ENCODE measurements at regions not wholly inside any gene's neighbourhood (a gene's known extent, or its start where the extent isn't known, plus 50 kb on each side); places are given as distances from the start of the nearest gene placed in this dataset.
"Not testable (repeated sequence)": the region's sequence is repeated elsewhere in the genome, so short reads cannot be mapped to it uniquely, and the experiment has no call there.

DNA sequence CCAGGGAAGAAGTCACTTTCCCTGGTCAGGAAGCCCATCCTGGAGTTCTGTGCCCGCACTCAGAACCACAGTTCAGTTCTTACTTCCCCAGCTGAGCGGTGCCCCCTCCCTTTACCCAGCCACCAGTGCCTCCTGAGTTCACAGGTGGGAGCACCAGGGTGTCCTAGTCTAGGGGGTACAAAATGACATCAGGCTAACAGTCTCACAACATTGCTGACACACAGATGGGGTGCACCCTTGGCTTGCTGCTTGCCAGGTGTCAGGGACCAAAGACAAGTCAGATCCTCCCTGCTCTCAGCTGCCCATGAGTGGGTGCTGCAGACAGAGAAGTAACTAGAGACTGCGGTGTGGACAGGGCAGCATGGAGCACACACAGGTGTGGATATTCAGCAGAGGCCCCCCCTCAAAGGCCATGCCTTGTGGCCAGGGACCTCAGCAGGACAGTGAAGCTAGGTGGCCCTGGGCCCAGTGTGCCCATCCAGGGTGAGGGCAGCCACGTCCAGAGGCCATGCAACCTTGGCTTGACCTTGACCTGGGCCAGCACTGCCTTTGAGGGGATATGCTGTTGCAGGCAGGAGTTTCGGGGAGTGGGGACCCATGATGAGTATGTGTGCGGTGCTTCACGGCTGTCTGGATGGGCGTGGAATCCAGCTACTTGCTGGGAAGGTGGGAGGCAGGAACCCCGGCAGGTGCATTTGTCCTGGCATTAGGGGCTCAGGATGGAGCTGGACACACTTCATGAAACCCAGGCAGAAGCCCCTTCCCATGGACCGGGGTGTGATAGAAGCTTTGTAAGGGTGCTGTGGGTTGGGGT is 110.4 kb upstream of the FRMD1 start:
- no peak for DNase-seq (ENCODE audit: low spot score in 2 of 2)
- H3K36me3 ChIP-seq = no peaks in the 10 kb centered on the region
- WGBS, 2 donors = 91 to 96% methylated on average over 10 of the region's 10 CpGs
- TF ChIP-seq POLR2A (IDR thresholded peaks at IDR 0.05) (no peak), EP300 (IDR thresholded peaks at IDR 0.05) (no peak)
- TF ChIP-seq, protein P1, sequence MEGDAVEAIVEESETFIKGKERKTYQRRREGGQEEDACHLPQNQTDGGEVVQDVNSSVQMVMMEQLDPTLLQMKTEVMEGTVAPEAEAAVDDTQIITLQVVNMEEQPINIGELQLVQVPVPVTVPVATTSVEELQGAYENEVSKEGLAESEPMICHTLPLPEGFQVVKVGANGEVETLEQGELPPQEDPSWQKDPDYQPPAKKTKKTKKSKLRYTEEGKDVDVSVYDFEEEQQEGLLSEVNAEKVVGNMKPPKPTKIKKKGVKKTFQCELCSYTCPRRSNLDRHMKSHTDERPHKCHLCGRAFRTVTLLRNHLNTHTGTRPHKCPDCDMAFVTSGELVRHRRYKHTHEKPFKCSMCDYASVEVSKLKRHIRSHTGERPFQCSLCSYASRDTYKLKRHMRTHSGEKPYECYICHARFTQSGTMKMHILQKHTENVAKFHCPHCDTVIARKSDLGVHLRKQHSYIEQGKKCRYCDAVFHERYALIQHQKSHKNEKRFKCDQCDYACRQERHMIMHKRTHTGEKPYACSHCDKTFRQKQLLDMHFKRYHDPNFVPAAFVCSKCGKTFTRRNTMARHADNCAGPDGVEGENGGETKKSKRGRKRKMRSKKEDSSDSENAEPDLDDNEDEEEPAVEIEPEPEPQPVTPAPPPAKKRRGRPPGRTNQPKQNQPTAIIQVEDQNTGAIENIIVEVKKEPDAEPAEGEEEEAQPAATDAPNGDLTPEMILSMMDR (IDR thresholded peaks at IDR 0.05) = no peak
- no peaks in the 10 kb centered on the region for H3K4me1 ChIP-seq
- no peaks in the 10 kb centered on the region for H3K27me3 ChIP-seq
- H3K27ac ChIP-seq = no peak overlapping the region
- no peak overlapping the region for H3K4me3 ChIP-seq
- H3K9me3 ChIP-seq = no peaks in the 10 kb centered on the region

DNA sequence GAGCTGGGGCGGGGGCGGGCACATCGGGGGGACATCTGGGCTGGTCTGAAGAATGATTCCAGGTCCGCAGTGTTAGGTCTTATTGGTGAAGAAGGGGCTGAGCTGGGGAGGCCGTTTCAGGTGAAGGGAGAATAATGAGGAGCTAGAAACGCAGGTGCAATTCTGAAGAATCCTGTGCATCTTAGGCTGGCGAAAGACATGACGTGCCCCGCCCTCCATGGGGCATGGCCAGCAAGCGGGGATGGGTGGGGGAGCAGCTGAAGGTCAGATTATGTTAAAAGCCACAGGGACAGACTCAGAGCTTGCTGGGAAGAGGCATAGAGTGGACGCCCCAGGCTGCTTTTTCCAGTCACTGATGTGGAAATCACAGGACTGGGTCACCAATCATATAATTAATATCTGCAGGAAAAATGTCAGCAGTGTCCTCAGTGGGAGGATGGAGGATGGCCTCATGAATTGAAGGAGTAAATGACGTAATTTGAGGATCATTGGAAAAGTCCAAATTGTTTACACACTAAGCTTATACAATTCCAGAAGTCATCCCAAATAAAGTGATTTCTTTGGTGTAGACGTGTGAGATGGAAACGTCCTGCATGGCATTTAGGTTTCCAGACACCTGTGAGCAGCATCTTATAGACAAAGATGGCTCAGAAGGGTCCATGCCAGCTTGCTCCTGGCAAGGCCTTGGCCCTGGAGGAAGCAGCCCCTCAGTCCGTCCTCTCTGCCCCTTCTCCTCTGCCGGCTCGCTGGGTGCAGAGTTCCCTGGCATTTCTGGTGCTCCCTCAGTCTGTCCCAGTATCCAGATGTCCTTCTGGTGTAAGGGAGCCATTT is 109.6 kb upstream of the FRMD1 start:
- no peak for DNase-seq (ENCODE audit: low spot score in 2 of 2)
- H3K4me3 ChIP-seq = no peak overlapping the region
- no peak overlapping the region for H3K27ac ChIP-seq
- no peaks in the 10 kb centered on the region for H3K36me3 ChIP-seq
- no peaks in the 10 kb centered on the region for H3K4me1 ChIP-seq
- TF ChIP-seq, protein P1 (IDR thresholded peaks at IDR 0.05) = no peak
- TF ChIP-seq POLR2A (IDR thresholded peaks at IDR 0.05) (no peak), EP300 (IDR thresholded peaks at IDR 0.05) (no peak)
- H3K9me3 ChIP-seq = no peaks in the 10 kb centered on the region
- WGBS, 2 donors = 86% methylated on average over 17 of the region's 17 CpGs
- no peaks in the 10 kb centered on the region for H3K27me3 ChIP-seq

DNA sequence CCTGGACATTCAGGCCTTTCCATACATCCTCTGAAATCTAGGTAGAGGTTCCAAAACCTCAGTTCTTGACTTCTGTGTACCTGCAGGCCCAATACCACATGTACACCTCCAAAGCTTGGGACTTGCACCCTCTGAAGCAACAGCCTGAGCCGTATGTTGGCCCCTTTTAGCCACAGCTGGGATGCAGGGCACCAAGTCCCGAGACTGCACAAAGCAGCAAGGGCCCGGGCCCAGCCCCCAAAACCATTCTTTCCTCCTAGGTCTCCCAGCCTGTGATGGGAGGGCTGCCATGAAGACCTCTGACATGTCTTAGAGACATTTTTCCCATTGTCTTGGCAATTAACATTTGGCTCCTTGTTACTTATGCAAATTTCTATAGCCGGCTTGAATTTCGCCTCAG is 107.4 kb upstream of the FRMD1 start:
- WGBS, 2 donors = 86 to 97% methylated on average over 5 of the region's 5 CpGs
- TF ChIP-seq, protein P1 (IDR thresholded peaks at IDR 0.05) = no peak
- TF ChIP-seq EP300 (IDR thresholded peaks at IDR 0.05) = no peak
- TF ChIP-seq POLR2A (IDR thresholded peaks at IDR 0.05) = no peak
- DNase-seq (ENCODE audit: low spot score in 2 of 2) = no peak
- Histone ChIP-seq H3K36me3 (no peaks in the 10 kb centered on the region), H3K27ac (no peak overlapping the region), H3K27me3 (no peaks in the 10 kb centered on the region), H3K4me1 (no peaks in the 10 kb centered on the region), H3K4me3 (no peak overlapping the region), H3K9me3 (no peaks in the 10 kb centered on the region)

DNA sequence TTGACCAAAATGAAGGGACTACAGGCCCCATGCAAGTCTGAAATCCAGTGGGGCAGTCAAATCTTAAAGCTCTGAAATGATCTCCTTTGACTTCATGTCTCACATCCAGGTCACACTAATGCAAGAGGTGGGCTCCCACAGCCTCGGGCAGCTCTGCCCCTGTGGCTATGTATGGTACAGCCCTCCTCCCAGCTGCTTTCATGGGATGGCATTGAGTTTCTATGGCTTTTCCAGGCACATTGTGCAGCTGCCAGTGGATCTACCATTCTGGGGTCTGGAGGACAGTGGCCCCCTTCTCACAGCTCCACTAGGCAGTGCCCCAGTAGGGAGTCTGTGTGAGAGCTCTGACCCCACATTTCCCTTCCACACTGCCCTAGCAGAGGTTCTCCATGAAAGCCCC is 107.0 kb upstream of the FRMD1 start:
- not testable (repeated sequence) for H3K36me3 ChIP-seq; H3K4me3 ChIP-seq; DNase-seq (ENCODE audit: low spot score in 2 of 2); H3K27me3 ChIP-seq; H3K27ac ChIP-seq; H3K4me1 ChIP-seq; H3K9me3 ChIP-seq
- WGBS, 2 donors = 83 to 91% methylated on average over 1 of the region's 1 CpG

DNA sequence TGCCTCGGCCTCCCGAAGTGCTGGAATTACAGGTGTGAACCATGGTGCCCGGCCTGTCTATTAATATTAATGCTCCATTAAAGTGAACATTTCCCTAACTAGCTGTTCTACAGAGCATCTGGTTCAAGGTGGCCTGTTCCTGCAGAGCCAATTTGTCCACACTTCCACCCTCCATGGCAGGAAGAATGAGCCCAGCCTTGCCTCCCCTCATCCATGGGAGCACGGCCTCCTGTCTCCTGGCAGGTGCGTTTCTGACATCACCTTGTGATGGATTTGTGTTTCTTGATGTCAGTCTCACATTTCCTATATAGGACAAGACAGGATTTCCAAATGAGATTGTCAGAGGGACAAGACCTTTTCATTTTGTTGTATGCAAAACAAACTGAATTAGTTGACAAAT is 105.7 kb upstream of the FRMD1 start:
- 94% methylated on average over 5 of the region's 5 CpGs for WGBS, 2 donors
- DNase-seq (ENCODE audit: low spot score in 2 of 2) = no peak
- Histone ChIP-seq H3K27me3 (no peaks in the 10 kb centered on the region), H3K4me1 (no peaks in the 10 kb centered on the region), H3K4me3 (no peak overlapping the region), H3K9me3 (no peaks in the 10 kb centered on the region), H3K36me3 (no peaks in the 10 kb centered on the region), H3K27ac (no peak overlapping the region)
- TF ChIP-seq EP300 (IDR thresholded peaks at IDR 0.05) (no peak), POLR2A (IDR thresholded peaks at IDR 0.05) (no peak)
- TF ChIP-seq, protein P1 (IDR thresholded peaks at IDR 0.05) = no peak
